Panc1 (cell line): ENCODE measurements at regions not wholly inside any gene's neighbourhood (a gene's known extent, or its start where the extent isn't known, plus 50 kb on each side); places are given as distances from the start of the nearest gene placed in this dataset.

ENCODE experiments used
- ATAC-seq: fragments of 200-7000 bp; cut with Tn5 transposase; 2 replicates; pipeline ENCODE4 v1.9.1; 2020; ENCODE audit warnings: mild to moderate bottlenecking, moderate library complexity
- BruUV-seq: library from RNA; stranded (reverse); fragments of 400-500 nt; replicated peaks from 2 replicates; lab custom pipeline; 2021; lab: Mats Ljungman, UMichigan
- CTCF ChIA-PET: fragments of 300-600 bp; sonication (Branson Sonifier 250); formaldehyde crosslinking; loops from one replicate; lab custom pipeline; 2022; ENCODE audit warnings: antibody characterized with exemption; lab: Charles Lee
- POLR2A ChIA-PET: fragments of 300-600 bp; sonication (Branson Sonifier 250); formaldehyde crosslinking; loops from one replicate; lab custom pipeline; 2022; ENCODE audit warnings: antibody characterized with exemption; lab: Charles Lee
- DNase-seq: peaks from one replicate; pipeline ENCODE4 v3.0.0-alpha.2; 2010; ENCODE audit warnings: low read depth, low spot score
- H3K27ac ChIP-seq: 2 replicates; pipeline ENCODE4 v1.5.1; 2011; ENCODE audit warnings: mild to moderate bottlenecking, low read length, inconsistent platforms
- H3K27me3 ChIP-seq: fragments of 200-500 bp; sonication (Bioruptor generic); 2 replicates; pipeline ENCODE4 v1.6.0; 2014; ENCODE audit warnings: low read length, inconsistent platforms; ENCODE audit not compliant: control insufficient read depth, insufficient read depth
- H3K36me3 ChIP-seq: fragments of 200-500 bp; sonication (Bioruptor generic); 2 replicates; pipeline ENCODE4 v1.5.1; 2014; ENCODE audit warnings: inconsistent platforms, mild to moderate bottlenecking, low read length, moderate library complexity; ENCODE audit not compliant: control insufficient read depth, insufficient read depth
- H3K4me1 ChIP-seq: 2 replicates; pipeline ENCODE4 v1.5.1; 2011; ENCODE audit warnings: inconsistent platforms, mild to moderate bottlenecking, low read length, moderate library complexity; ENCODE audit not compliant: control insufficient read depth, insufficient read depth
- H3K4me3 ChIP-seq, 2 experiments: 2 replicates each; pipeline ENCODE4 v1.5.1; 2011 to 2012; ENCODE audit warnings: low read depth in 2 of 2, low read length in 2 of 2, mild to moderate bottlenecking in 2 of 2, inconsistent platforms in 1 of 2, moderate library complexity in 1 of 2
- H3K9me3 ChIP-seq: fragments of 200-500 bp; sonication (Bioruptor generic); 2 replicates; pipeline ENCODE4 v1.5.1; 2014; ENCODE audit warnings: low read depth, mild to moderate bottlenecking, inconsistent platforms, low read length, moderate library complexity; ENCODE audit not compliant: control insufficient read depth, insufficient read depth
- CTCF ChIP-seq: fragments of 450-650 bp; IDR thresholded peaks from 2 replicates; pipeline ENCODE4 v1.5.1; 2017; ENCODE audit warnings: mild to moderate bottlenecking
- POLR2AphosphoS5 ChIP-seq: IDR thresholded peaks from 2 replicates; pipeline ENCODE4 v1.6.1; 2012; ENCODE audit warnings: mild to moderate bottlenecking, low read depth, low read length, moderate library complexity
- REST ChIP-seq, 2 experiments: IDR thresholded peaks; 2 replicates each; pipeline ENCODE4 v1.6.1; 2011 to 2012; ENCODE audit warnings: low read depth in 2 of 2, control low read depth in 1 of 2, low read length in 1 of 2, mild to moderate bottlenecking in 1 of 2, moderate library complexity in 1 of 2; ENCODE audit not compliant: insufficient read depth in 1 of 2
- SIN3A ChIP-seq: IDR thresholded peaks from 2 replicates; pipeline ENCODE4 v1.6.1; 2012; ENCODE audit warnings: low read depth, mild to moderate bottlenecking, low read length, moderate library complexity, borderline replicate concordance; ENCODE audit not compliant: insufficient read depth
- TCF7L2 ChIP-seq: IDR thresholded peaks from 2 replicates; pipeline ENCODE4 v1.6.1; 2011; ENCODE audit warnings: mild to moderate bottlenecking, low read depth, low read length, inconsistent platforms
- in situ Hi-C: cut with HindIII; loops from 2 replicates; pipeline ENCODE4 v1.10.0; 2016; ENCODE audit warnings: low sequenced_read_pairs, low pct_unique_long_range_greater_than_20kb
- intact Hi-C: fragments of 100-400 bp; cut with micrococcal nuclease; formaldehyde crosslinking; loops from one replicate; pipeline ENCODE4 v1.10.0; 2022; ENCODE audit not compliant: unreplicated experiment

- ChIA-PET CTCF (no interaction called here), POLR2A (no interaction called here)
- intact Hi-C loops (no loop called here), in situ Hi-C loops (no loop called here)
- H3K9me3 ChIP-seq: no peaks in the 10 kb centered on the region
- no peak overlapping the region for H3K4me3 ChIP-seq
- H3K27me3 ChIP-seq: peaks cover 11% of the 10 kb centered on the region; the same call in 1 of the 2 replicates
- TF ChIP-seq CTCF: no peak
- no peak for TF ChIP-seq TCF7L2
- no peak for TF ChIP-seq POLR2AphosphoS5
- no peak for TF ChIP-seq SIN3A
- no peak for TF ChIP-seq REST (IDR thresholded peaks at IDR 0.05; ENCODE audit: insufficient read depth in 1 of 2, low read depth in 2 of 2, low read length in 1 of 2)
- H3K27ac ChIP-seq: no peak overlapping the region
- DNase-seq (no peak), ATAC-seq (no peak)
- no peaks in the 10 kb centered on the region for H3K36me3 ChIP-seq
- BruUV-seq: no TSS peak
- H3K4me1 ChIP-seq: no peaks in the 10 kb centered on the region
Measured at GRCh38 chr7:148507787-148508186, 82.8 kb upstream of the C7orf33 start.

GRCh38 chr7:148514236-148514635 lies 76.3 kb upstream of the C7orf33 start:
- no TSS peak for BruUV-seq
- DNase-seq (no peak), ATAC-seq (no peak)
- no peaks in the 10 kb centered on the region for H3K9me3 ChIP-seq
- CTCF ChIA-PET: no interaction called here
- in situ Hi-C loops (no loop called here), intact Hi-C loops (no loop called here)
- no peaks in the 10 kb centered on the region for H3K36me3 ChIP-seq
- no peaks in the 10 kb centered on the region for H3K4me1 ChIP-seq
- POLR2A ChIA-PET: no interaction called here
- no peak overlapping the region for H3K4me3 ChIP-seq
- peaks cover 4% of the 10 kb centered on the region; the same call in 1 of the 2 replicates for H3K27me3 ChIP-seq
- TF ChIP-seq SIN3A (no peak), REST (IDR thresholded peaks at IDR 0.05; ENCODE audit: insufficient read depth in 1 of 2, low read depth in 2 of 2, low read length in 1 of 2) (no peak), POLR2AphosphoS5 (no peak), CTCF (no peak), TCF7L2 (no peak)
- H3K27ac ChIP-seq: no peak overlapping the region
